NT2/D1 (cell line): ENCODE measurements at regions not wholly inside any gene's neighbourhood (a gene's known extent, or its start where the extent isn't known, plus 50 kb on each side); places are given as distances from the start of the nearest gene placed in this dataset.

Source experiments
- DNase-seq: peaks from one replicate; pipeline ENCODE4 v3.0.0-alpha.2; 2011; ENCODE audit warnings: low read depth, low spot score
- H3K27me3 ChIP-seq: 2 replicates; pipeline ENCODE4 v1.6.0; 2011; ENCODE audit warnings: mild to moderate bottlenecking; ENCODE audit not compliant: insufficient read length, insufficient read depth
- H3K36me3 ChIP-seq: 2 replicates; pipeline ENCODE4 v1.6.1; 2011; ENCODE audit warnings: mild to moderate bottlenecking, low read length, mixed read lengths; ENCODE audit not compliant: insufficient read depth, insufficient read length
- H3K4me1 ChIP-seq: 2 replicates; pipeline ENCODE4 v1.5.1; 2011; ENCODE audit not compliant: insufficient read depth, insufficient read length
- H3K4me3 ChIP-seq: 2 replicates; pipeline ENCODE4 v1.5.1; 2011; ENCODE audit warnings: low read depth; ENCODE audit not compliant: insufficient read length
- H3K9ac ChIP-seq: 2 replicates; pipeline ENCODE4 v1.6.0; 2011; ENCODE audit warnings: low read depth; ENCODE audit not compliant: insufficient read length
- H3K9me3 ChIP-seq: 2 replicates; pipeline ENCODE4 v1.5.1; 2011; ENCODE audit warnings: mild to moderate bottlenecking, low read length; ENCODE audit not compliant: insufficient read depth
- SUZ12 ChIP-seq: IDR thresholded peaks from 2 replicates; pipeline ENCODE4 v1.6.1; 2011; ENCODE audit not compliant: insufficient read length, insufficient read depth; ENCODE audit errors: extremely low read depth
- YY1 ChIP-seq: IDR thresholded peaks from 2 replicates; pipeline ENCODE4 v1.6.1; 2011; ENCODE audit not compliant: insufficient read length, insufficient read depth
- ZNF274 ChIP-seq: IDR thresholded peaks from 2 replicates; pipeline ENCODE4 v1.6.1; 2011; ENCODE audit warnings: mild to moderate bottlenecking, low read depth, low read length

DNA sequence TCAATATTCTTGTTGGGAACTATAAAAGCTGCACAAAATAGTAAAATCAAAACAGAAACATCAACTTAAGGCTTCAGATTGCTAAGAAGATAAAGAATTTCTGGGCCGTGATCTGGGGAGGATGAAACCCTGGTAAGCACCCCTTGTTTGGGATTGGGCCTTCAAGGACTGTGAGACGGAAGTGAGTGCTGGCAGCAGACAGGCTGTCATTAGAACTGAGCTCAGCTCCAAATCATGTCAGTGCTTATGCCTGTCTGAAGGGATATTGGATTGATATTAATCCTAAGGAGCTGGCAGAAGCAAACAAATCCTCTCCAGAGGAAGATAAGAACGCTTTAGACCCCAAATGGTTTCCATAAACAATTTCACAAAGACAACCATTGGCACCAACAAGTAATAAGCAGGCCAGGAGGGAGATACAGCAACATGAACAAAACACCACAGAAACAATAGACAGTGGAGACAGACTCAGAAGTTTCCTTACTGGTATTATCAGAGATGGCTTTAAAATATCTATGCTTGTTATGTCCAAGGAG lies 72.6 kb upstream of the CTXND1 start:
- no peak for TF ChIP-seq ZNF274
- no peak for TF ChIP-seq YY1
- TF ChIP-seq SUZ12 = no peak
- H3K9ac ChIP-seq = no peak overlapping the region
- peaks cover 15% of the 10 kb centered on the region for H3K9me3 ChIP-seq
- no peak overlapping the region for H3K4me3 ChIP-seq
- H3K36me3 ChIP-seq = no peaks in the 10 kb centered on the region
- no peaks in the 10 kb centered on the region for H3K4me1 ChIP-seq
- no peaks in the 10 kb centered on the region for H3K27me3 ChIP-seq
- DNase-seq = no peak

DNA sequence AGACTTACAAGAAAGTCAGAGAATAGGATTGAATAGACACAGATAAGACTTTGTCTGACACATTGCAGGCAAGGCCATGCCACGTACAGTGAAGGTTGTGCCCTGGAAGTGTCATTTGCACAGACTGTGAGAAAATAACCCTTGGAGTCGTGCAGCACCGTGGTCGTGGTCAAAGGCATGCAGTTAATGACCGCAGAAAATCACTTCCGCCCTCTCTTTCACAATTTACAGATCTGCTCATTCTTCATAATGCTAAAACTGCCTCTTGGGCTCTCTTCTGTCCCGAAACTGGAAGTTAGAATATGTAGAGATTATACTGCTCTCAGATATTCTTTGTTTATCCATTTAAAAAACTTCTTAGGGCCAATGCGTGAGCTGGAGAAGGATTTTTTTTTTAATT lies 73.2 kb upstream of the CTXND1 start:
- Histone ChIP-seq H3K9me3 (peaks cover 15% of the 10 kb centered on the region), H3K4me1 (no peaks in the 10 kb centered on the region)
- DNase-seq = no peak

DNA sequence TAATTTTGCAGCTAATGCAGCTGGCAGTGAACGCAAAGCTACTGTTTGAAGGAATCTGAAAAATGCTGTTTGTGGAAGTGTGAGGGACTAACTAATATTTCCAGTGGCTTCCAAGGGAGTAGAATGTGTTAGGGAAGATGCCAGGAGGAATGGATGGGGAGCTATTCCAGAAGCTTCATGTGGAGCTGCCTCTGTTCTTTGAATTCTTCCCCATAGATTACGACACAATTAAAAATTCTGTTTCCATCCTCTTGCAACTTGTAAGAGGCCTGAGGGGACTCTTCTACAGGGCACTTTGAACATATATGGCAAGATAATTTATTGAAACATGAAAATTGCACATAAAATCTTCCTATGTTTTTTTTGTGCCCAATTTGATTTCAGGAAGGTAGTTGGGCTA lies 74.3 kb upstream of the CTXND1 start:
- no peak for TF ChIP-seq YY1
- Histone ChIP-seq H3K4me3 (no peak overlapping the region), H3K9me3 (peaks cover 15% of the 10 kb centered on the region), H3K9ac (no peak overlapping the region), H3K36me3 (no peaks in the 10 kb centered on the region), H3K27me3 (no peaks in the 10 kb centered on the region), H3K4me1 (no peaks in the 10 kb centered on the region)
- DNase-seq = no peak

More for the DNA sequence above, 73.2 kb upstream of the CTXND1 start:
- Histone ChIP-seq H3K27me3 (no peaks in the 10 kb centered on the region), H3K4me3 (no peak overlapping the region), H3K9ac (no peak overlapping the region), H3K36me3 (no peaks in the 10 kb centered on the region)
- no peak for TF ChIP-seq YY1
- no peak for TF ChIP-seq SUZ12
- no peak for TF ChIP-seq ZNF274

DNA sequence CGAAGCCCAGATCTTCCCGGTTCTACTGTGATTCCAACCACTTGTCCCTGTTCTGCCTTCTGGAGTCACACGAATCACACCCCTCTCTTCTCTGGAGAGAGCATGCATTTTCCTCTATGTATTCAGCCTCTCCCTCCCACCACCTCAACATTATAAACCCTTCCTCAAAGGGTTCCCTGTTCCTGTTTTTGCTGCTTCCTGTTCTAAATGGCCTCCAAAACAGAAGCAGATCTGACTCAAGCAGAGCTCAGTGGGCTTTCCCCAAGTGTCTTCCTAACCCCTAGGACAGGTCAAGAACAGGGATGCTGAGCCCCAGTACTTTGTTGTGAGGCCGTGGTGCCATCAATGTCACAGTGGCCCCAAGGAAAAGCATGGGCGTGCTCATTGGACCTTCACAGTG lies 75.7 kb upstream of the ARNT2 start:
- Histone ChIP-seq H3K9me3 (peaks cover 5% of the 10 kb centered on the region), H3K27me3 (no peaks in the 10 kb centered on the region), H3K36me3 (no peaks in the 10 kb centered on the region), H3K4me1 (no peaks in the 10 kb centered on the region), H3K9ac (no peak overlapping the region), H3K4me3 (no peak overlapping the region)
- no peak for TF ChIP-seq YY1
- TF ChIP-seq ZNF274 = no peak
- DNase-seq = no peak

DNA sequence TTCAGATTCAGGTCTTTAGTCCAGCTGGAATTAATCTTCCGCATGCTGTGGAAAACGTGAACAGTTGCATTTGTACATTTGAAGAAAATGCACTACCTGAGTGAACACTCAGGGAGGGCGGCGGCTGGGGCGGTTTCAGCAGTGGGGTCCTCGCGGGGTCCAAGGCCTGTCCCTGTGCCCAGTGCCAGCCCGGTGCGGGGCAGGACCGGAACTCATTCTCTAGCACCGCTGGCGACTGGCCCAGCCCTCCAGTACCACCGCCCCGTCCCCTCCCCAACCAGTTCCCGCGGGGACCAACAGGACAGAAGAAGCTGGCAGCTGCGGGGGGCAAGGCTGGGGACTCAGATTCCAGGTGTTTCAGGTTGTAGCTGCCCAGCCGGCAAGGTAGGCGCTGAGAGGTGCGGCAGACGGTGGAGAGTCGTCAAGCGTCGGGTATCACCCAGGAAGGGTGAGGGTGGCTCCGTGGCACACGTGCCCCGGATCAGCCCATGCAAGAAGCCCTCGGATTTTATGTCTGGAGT lies 72.2 kb upstream of the ARNT2 start:
- Histone ChIP-seq H3K36me3 (no peaks in the 10 kb centered on the region), H3K4me3 (no peak overlapping the region), H3K4me1 (no peaks in the 10 kb centered on the region), H3K9ac (no peak overlapping the region), H3K9me3 (no peaks in the 10 kb centered on the region; the same call in 1 of the 2 replicates), H3K27me3 (no peaks in the 10 kb centered on the region)
- DNase-seq = no peak
- TF ChIP-seq YY1 (no peak), SUZ12 (no peak), ZNF274 (no peak)

- TF ChIP-seq SUZ12 = no peak
- TF ChIP-seq YY1 = no peak
- TF ChIP-seq ZNF274 = no peak
- H3K4me1 ChIP-seq = no peaks in the 10 kb centered on the region
- DNase-seq = no peak
- H3K9me3 ChIP-seq = no peaks in the 10 kb centered on the region
- no peaks in the 10 kb centered on the region for H3K27me3 ChIP-seq
- no peak overlapping the region for H3K4me3 ChIP-seq
- H3K9ac ChIP-seq = no peak overlapping the region
- no peaks in the 10 kb centered on the region for H3K36me3 ChIP-seq
Observed at GRCh38 chr15:80333261-80333660, 70.9 kb upstream of the ARNT2 start.

GRCh38 chr15:80334521-80334920 lies 69.7 kb upstream of the ARNT2 start:
- no peak overlapping the region for H3K4me3 ChIP-seq
- H3K9ac ChIP-seq = no peak overlapping the region
- H3K36me3 ChIP-seq = no peaks in the 10 kb centered on the region
- H3K4me1 ChIP-seq = no peaks in the 10 kb centered on the region
- TF ChIP-seq ZNF274 (no peak), YY1 (no peak), SUZ12 (no peak)
- H3K27me3 ChIP-seq = no peaks in the 10 kb centered on the region
- DNase-seq = no peak
- H3K9me3 ChIP-seq = no peaks in the 10 kb centered on the region

DNA sequence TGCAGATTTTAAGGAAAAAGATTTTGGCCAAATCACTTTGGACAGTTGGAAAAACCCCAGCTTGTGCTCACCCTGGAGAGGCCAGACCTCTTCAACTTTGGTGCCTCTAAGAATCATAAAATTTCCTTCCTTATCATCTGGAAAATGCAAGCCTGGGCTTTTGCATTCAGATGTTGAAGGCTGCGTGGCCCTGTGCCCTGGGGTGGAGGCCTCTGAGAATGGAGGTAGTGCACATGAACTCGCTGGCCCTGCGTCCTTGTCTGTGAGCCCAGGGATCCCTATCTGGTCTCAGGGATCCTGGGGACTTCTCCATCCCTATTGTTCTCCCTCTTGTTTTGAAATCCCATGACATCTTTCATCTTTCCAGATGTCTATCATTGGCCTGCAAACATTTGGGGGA lies 64.6 kb upstream of the ARNT2 start:
- no peak overlapping the region for H3K9ac ChIP-seq
- TF ChIP-seq ZNF274 (no peak), SUZ12 (no peak), YY1 (no peak)
- no peaks in the 10 kb centered on the region for H3K27me3 ChIP-seq
- DNase-seq = no peak
- no peaks in the 10 kb centered on the region for H3K36me3 ChIP-seq
- no peaks in the 10 kb centered on the region for H3K9me3 ChIP-seq
- H3K4me1 ChIP-seq = no peaks in the 10 kb centered on the region
- H3K4me3 ChIP-seq = no peak overlapping the region
